ENCODE measurements at regions not wholly inside any gene's neighbourhood (a gene's known extent, or its start where the extent isn't known, plus 50 kb on each side); places are given as distances from the start of the nearest gene placed in this dataset.

DNA sequence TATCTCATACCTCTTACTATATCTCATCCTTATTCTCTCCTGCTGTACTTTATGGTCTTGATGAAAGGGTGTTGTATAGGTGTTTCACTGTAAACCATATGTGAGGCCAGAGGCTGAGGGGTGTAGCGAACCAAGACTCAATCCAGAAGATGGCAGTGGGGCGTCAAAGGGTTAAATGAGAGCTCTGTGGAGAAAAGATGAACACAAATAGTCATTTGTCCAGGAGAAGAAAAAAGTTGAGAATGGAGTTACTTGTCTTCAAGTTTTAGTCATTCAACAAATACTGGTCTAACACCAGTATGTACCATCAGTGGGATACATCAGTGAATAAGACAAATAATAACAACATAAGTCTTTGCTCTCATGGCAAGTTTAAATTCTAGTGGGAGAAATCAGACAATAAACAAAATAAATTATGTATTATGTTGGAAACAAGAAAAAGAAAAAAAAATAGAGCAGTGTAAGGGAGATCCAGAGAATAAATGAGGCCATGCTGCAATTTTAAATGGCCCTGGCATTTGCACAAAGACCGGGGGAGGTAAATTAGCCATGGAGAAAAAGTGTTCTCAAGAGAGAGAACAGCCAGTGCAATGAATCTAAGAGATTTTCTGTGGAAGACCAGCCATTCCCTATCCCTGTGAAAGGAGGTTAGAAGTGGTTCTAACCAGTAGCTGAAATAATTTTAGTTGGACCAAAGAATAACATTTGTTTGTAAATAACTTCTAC lies 77.0 kb upstream of the UMPS start:
- DNase-seq = no peak

- DNase-seq = no peak
Observed at GRCh38 chr3:124653797-124654469, 76.3 kb upstream of the UMPS start.

- no peak for DNase-seq
Observed at GRCh38 chr3:124654470-124654845, 75.8 kb upstream of the UMPS start.

DNA sequence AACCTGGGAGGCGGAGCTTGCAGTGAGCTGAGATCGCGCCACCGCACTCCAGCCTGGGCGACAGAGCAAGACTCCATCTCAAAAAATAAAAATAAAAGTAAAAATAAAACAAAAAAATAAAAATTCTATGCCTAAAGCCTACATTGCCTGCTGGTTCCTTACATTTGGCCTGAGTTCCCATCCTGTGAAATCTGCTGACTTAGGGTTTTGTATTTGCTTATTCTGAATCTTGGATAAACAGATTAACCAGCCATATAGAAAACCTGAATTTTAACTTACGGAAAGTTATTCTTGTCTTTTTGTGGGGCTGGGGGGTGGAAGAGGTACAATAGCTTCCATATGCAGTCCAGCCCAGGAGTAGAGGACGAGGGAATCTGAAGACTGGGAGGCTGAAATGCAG lies 73.7 kb upstream of the UMPS start:
- DNase-seq = no peak

DNA sequence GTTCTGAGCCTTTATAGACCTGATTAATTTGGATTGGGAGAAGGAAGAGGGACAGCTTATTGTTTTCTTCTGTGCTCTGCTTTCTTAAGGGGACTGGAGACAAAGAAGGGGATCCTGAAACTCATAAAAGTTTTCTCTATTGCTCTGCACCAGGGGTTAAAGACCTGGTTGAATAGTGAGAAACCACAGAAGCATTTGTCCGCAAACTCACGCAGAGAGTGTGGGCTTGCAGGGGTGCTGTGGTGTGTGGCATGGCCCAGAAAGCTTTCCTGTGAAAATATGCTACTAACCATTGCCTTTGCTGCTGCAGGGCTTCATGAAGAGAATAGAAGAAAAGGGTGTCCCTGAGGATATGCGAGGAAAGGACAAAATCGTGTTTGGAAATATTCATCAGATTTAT lies 73.1 kb upstream of the UMPS start:
- DNase-seq = no peak

GRCh38 chr3:124658270-124658669 lies 72.0 kb upstream of the UMPS start:
- no peak for DNase-seq

DNA sequence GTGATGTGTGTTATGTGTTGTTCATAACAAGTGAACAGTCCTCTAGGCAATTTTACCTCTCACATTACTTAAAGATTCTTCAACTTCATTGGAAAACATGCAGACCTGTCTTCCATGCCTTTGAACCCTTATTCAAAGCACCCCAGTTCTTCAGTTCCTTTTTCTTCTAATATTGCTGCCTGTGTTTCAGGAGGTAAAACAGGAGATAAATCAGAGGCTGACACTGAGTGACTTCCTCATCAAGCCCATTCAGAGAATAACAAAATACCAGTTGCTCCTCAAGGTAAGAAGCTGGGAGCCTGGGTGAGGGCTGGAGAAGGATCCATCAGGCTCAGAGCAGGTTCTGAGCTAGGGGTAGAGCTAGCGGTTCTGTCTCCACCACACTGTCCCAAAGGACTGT lies 71.1 kb upstream of the UMPS start:
- no peak for DNase-seq

DNA sequence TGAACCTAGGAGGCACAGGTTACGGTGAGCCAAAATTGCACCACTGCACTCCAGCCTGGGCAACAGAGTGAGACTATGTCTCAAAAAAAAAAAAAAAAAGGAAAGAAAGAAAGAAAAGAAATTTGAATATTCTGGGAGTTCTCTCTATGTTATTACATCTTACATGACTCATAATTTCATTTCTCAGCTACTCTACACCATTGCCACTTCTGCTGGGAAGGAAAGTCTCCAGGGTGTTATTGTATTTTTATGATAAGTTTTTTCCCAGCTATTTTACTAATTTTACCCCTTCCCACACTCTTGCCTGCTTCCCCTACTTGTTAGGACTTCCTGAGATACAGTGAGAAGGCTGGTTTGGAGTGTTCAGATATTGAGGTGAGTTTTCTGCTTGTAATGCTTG lies 69.7 kb upstream of the UMPS start:
- no peak for DNase-seq

- DNase-seq = no peak
Observed at GRCh38 chr3:124663690-124664089, 66.6 kb upstream of the UMPS start.

GRCh38 chr3:124664804-124665203 lies 65.4 kb upstream of the UMPS start:
- no peak for DNase-seq

- DNase-seq = no peak
Observed at GRCh38 chr3:124666067-124666466, 64.2 kb upstream of the UMPS start.

- no peak for DNase-seq
Observed at GRCh38 chr3:124669470-124669869, 60.8 kb upstream of the UMPS start.

DNA sequence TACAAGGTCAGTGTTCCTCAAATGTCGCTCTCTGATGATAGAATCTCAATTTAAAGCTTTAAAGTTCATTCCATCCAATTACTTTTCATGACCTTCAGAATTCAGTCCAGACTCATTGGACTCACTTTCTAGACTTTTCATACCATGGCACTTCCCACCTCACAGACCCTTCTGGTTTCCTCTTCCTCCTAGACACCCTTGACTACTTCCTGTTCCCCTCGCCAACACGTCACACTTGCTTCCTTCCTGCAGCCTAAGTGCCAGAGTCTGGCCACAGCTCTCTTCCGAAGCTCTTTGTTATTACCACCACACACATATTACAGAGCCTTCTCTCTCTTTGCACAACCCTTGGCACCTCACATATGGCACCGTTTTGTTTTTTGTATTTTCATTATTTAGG lies 59.1 kb upstream of the UMPS start:
- no peak for DNase-seq

DNA sequence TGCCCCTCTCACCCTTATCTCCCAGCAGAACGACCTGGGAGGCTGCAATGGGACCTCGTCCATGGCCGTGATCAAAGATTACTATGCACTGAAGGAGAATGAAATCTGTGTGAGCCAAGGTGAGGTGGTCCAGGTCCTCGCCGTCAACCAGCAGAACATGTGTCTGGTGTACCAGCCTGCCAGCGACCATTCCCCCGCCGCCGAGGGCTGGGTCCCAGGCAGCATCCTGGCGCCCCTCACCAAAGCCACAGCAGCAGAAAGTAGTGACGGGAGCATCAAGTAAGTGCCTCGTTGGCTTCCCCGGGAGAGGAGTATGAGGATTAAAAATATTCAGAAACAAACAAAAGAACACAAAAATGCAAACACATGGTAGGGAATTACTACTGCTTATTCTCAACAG lies 55.9 kb upstream of the UMPS start:
- no peak for DNase-seq

DNA sequence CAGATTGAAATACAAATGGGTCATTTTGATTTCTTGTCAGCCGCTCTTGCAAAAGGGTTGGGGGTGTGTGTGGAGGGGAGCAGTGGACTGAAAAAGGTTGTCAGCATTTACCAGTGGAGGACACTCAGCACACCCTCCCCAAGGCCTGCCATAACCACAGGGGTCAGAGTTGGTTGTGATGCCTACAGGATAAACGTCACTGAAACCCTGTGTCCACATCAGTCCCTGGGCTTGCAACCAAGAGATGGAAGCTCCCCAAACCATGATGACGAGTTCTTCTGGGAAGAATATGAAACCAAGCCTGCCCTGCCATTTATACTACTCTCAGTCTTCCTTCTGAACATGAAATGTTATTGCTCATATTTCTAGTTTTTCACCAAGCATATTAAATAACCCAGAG lies 54.0 kb upstream of the UMPS start:
- DNase-seq = no peak

GRCh38 chr3:124679048-124679638 lies 51.1 kb upstream of the UMPS start:
- no peak for DNase-seq
